ENCODE measurements at regions not wholly inside any gene's neighbourhood (a gene's known extent, or its start where the extent isn't known, plus 50 kb on each side); places are given as distances from the start of the nearest gene placed in this dataset.

DNA sequence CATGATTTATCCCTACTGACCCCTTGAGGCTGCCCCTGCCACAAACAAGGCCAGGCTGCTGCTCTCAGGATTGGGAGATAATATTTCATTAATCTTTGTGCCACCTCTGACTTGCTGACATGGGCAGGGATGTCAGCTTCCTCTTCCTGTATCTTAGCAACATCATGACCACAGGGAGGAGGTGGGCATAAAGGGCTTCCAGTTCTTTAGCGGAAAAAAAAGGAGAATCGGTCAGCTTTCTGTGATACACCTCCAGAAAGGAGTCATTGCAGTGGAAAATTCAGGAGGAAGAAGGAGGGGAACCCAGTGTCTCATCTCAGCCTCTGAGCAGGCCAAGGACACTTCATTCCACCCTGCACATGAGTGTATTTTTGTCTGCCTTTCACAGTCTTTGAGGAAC lies 206.8 kb upstream of the SDK2 start:
- TF ChIP-seq NFE2L1 (CRISPR knock-in tag; IDR thresholded peaks at IDR 0.05), result no peak
- no peak for TF ChIP-seq IRF1 (CRISPR knock-in tag; IDR thresholded peaks at IDR 0.05)
- no peak for TF ChIP-seq NFYB (CRISPR knock-in tag; conservative IDR thresholded peaks at IDR 0.05; ENCODE audit: low read depth)
- no peak for TF ChIP-seq ZNF232 (CRISPR knock-in tag; IDR thresholded peaks at IDR 0.05)
- no peak for TF ChIP-seq OVOL2 (CRISPR knock-in tag; IDR thresholded peaks at IDR 0.05; ENCODE audit: borderline replicate concordance)
- TF ChIP-seq CTCF (IDR thresholded peaks at IDR 0.05), result no peak
- no peak for TF ChIP-seq RELA (CRISPR knock-in tag; IDR thresholded peaks at IDR 0.05; ENCODE audit: borderline replicate concordance)
- no peak for TF ChIP-seq ELF4 (CRISPR knock-in tag; IDR thresholded peaks at IDR 0.05; ENCODE audit: low read depth)
- TF ChIP-seq, protein P1, sequence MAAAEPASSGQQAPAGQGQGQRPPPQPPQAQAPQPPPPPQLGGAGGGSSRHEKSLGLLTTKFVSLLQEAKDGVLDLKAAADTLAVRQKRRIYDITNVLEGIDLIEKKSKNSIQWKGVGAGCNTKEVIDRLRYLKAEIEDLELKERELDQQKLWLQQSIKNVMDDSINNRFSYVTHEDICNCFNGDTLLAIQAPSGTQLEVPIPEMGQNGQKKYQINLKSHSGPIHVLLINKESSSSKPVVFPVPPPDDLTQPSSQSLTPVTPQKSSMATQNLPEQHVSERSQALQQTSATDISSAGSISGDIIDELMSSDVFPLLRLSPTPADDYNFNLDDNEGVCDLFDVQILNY (CRISPR knock-in tag; IDR thresholded peaks at IDR 0.05), result no peak
- no peak for TF ChIP-seq CREB1 (CRISPR knock-in tag; IDR thresholded peaks at IDR 0.05)
- no peak for TF ChIP-seq ZBTB43 (CRISPR knock-in tag; IDR thresholded peaks at IDR 0.05)
- TF ChIP-seq NFATC4 (CRISPR knock-in tag; IDR thresholded peaks at IDR 0.05), result no peak
- no peak for TF ChIP-seq NR2C2 (CRISPR knock-in tag; IDR thresholded peaks at IDR 0.05)
